H1 (cell line): ENCODE measurements at regions not wholly inside any gene's neighbourhood (a gene's known extent, or its start where the extent isn't known, plus 50 kb on each side); places are given as distances from the start of the nearest gene placed in this dataset.
A peak's percentile ranks its signal among the peaks of the same experiment; 100 is the strongest.

ENCODE experiments used
- CTCF ChIA-PET: fragments of 300-600 bp; sonication (Branson Sonifier 250); formaldehyde crosslinking; loops from one replicate; lab custom pipeline; 2021; ENCODE audit not compliant: partially characterized antibody; lab: Charles Lee
- POLR2A ChIA-PET: fragments of 300-600 bp; sonication (Branson Sonifier 250); formaldehyde crosslinking; loops from one replicate; lab custom pipeline; 2021; ENCODE audit warnings: inconsistent platforms; ENCODE audit not compliant: partially characterized antibody; lab: Charles Lee
- DNase-seq, 2 experiments: peaks; one replicate each; pipeline versions ENCODE4 v3.0.0 to v3.0.0-alpha.2; 2010 to 2022; ENCODE audit warnings: low spot score in 2 of 2, low read depth in 1 of 2, mixed read lengths in 1 of 2
- FAIRE-seq: peaks from 2 replicates; lab custom pipeline; 2011; peaks lifted over from hg19 to GRCh38; lab: Jason Lieb, UNC
- H2AFZ ChIP-seq: 2 replicates; pipeline ENCODE4 v1.8.1; 2012; ENCODE audit warnings: low read length, inconsistent platforms
- H2AK5ac ChIP-seq: 2 replicates; pipeline ENCODE4 v1.6.1; 2013; ENCODE audit warnings: low read depth, low read length
- H2BK120ac ChIP-seq: replicated peaks from 2 replicates; pipeline ENCODE3; 2013; ENCODE audit warnings: low read depth, low read length, inconsistent platforms
- H2BK12ac ChIP-seq: 2 replicates; pipeline ENCODE4 v1.6.1; 2013; ENCODE audit warnings: low read depth, low read length
- H2BK15ac ChIP-seq: 2 replicates; pipeline ENCODE4 v1.6.1; 2013; ENCODE audit warnings: low read length
- H2BK20ac ChIP-seq: 2 replicates; pipeline ENCODE4 v1.6.1; 2013; ENCODE audit warnings: low read length
- H2BK5ac ChIP-seq: 2 replicates; pipeline ENCODE4 v1.6.1; 2013; ENCODE audit warnings: low read depth, low read length
- H3K14ac ChIP-seq: 2 replicates; pipeline ENCODE4 v1.6.1; 2013; ENCODE audit warnings: inconsistent platforms; ENCODE audit not compliant: insufficient read length
- H3K18ac ChIP-seq: 2 replicates; pipeline ENCODE4 v1.6.1; 2013; ENCODE audit warnings: low read length; ENCODE audit errors: extremely low read depth
- H3K23ac ChIP-seq: 2 replicates; pipeline ENCODE4 v1.6.1; 2013; ENCODE audit warnings: inconsistent platforms; ENCODE audit not compliant: insufficient read length
- H3K23me2 ChIP-seq: 2 replicates; pipeline ENCODE4 v1.6.1; 2013; ENCODE audit warnings: low read depth, low read length
- H3K27ac ChIP-seq: 2 replicates; pipeline ENCODE4 v1.6.1; 2011; ENCODE audit warnings: low read depth, low read length, inconsistent platforms
- H3K27me3 ChIP-seq, 4 experiments: replicated peaks in 1 of 4; 1 replicate in 1 of 4; 2 replicates in 3 of 4; pipeline versions ENCODE4 v1.6.1 to v1.8.1; 2011 to 2013; ENCODE audit warnings: low read length in 3 of 4, mild to moderate bottlenecking in 3 of 4, inconsistent platforms in 2 of 4, mixed read lengths in 2 of 4, moderate library complexity in 1 of 4; ENCODE audit not compliant: control insufficient read depth in 3 of 4, insufficient read depth in 3 of 4; ENCODE audit errors: extremely low read depth in 1 of 4
- H3K36me3 ChIP-seq, 4 experiments: 2 replicates each; pipeline versions ENCODE4 v1.6.1 to v1.8.1; 2011 to 2013; ENCODE audit warnings: mild to moderate bottlenecking in 4 of 4, low read length in 3 of 4, moderate library complexity in 2 of 4, control low read depth in 1 of 4, inconsistent platforms in 1 of 4; ENCODE audit not compliant: insufficient read depth in 4 of 4, control insufficient read depth in 2 of 4
- H3K4ac ChIP-seq: replicated peaks from 2 replicates; pipeline ENCODE3; 2013; ENCODE audit warnings: low read length, low read depth, mixed read lengths, inconsistent platforms; ENCODE audit not compliant: insufficient read length
- H3K4me1 ChIP-seq, 4 experiments: replicated peaks in 1 of 4; 1 replicate in 1 of 4; 2 replicates in 3 of 4; pipeline versions ENCODE4 v1.6.1 to v1.8.1; 2011 to 2013; ENCODE audit warnings: low read length in 3 of 4, inconsistent platforms in 2 of 4, mixed read lengths in 1 of 4; ENCODE audit not compliant: insufficient read depth in 4 of 4, control insufficient read depth in 3 of 4
- H3K4me2 ChIP-seq, 2 experiments: 2 replicates each; pipeline versions ENCODE4 v1.6.1 to v1.8.1; 2011 to 2013; ENCODE audit warnings: low read depth in 2 of 2, low read length in 2 of 2, control low read depth in 1 of 2, inconsistent platforms in 1 of 2, mild to moderate bottlenecking in 1 of 2; ENCODE audit not compliant: insufficient read depth in 1 of 2
- H3K4me3 ChIP-seq, 4 experiments: fragments of 200-600, 300-600 bp in 1 of 4; sonication (generic), shearing (Covaris generic), sonication (Bioruptor Twin) in 1 of 4; 2 replicates each; pipeline versions ENCODE4 v1.5.1 to v1.8.1; 2011 to 2016; ENCODE audit warnings: low read length in 4 of 4, low read depth in 3 of 4, control low read depth in 2 of 4, inconsistent platforms in 2 of 4, mild to moderate bottlenecking in 2 of 4, mixed read lengths in 1 of 4, moderate library complexity in 1 of 4; ENCODE audit not compliant: insufficient read depth in 2 of 4; ENCODE audit errors: extremely low read depth in 1 of 4
- H3K56ac ChIP-seq: replicated peaks from 2 replicates; pipeline ENCODE3; 2013; ENCODE audit warnings: low read depth, mild to moderate bottlenecking, mixed read lengths, low read length, inconsistent platforms; ENCODE audit not compliant: insufficient read length
- H3K79me1 ChIP-seq: 2 replicates; pipeline ENCODE4 v1.6.1; 2013; ENCODE audit warnings: low read depth, low read length, control low read depth
- H3K79me2 ChIP-seq, 2 experiments: 2 replicates each; pipeline versions ENCODE4 v1.6.1 to v1.8.1; 2012 to 2013; ENCODE audit warnings: low read length in 2 of 2, mild to moderate bottlenecking in 2 of 2, inconsistent platforms in 1 of 2; ENCODE audit not compliant: insufficient read depth in 2 of 2, control insufficient read depth in 1 of 2
- H3K9ac ChIP-seq, 4 experiments: replicated peaks in 1 of 4; 1 replicate in 1 of 4; 2 replicates in 3 of 4; pipeline versions ENCODE4 v1.6.1 to v1.8.1; 2011 to 2013; ENCODE audit warnings: low read depth in 3 of 4, low read length in 3 of 4, control low read depth in 2 of 4, mild to moderate bottlenecking in 2 of 4, moderate library complexity in 2 of 4, inconsistent platforms in 1 of 4; ENCODE audit errors: extremely low read depth in 1 of 4
- H3K9me3 ChIP-seq, 2 experiments: 2 replicates each; pipeline versions ENCODE4 v1.6.1 to v1.8.1; 2012 to 2013; ENCODE audit warnings: mild to moderate bottlenecking in 2 of 2, moderate library complexity in 2 of 2, control low read depth in 1 of 2, inconsistent platforms in 1 of 2, low read depth in 1 of 2, low read length in 1 of 2, mixed read lengths in 1 of 2; ENCODE audit not compliant: insufficient read depth in 2 of 2
- H4K20me1 ChIP-seq, 2 experiments: replicated peaks in 1 of 2; 2 replicates each; pipeline versions ENCODE3 to v1.8.1; 2011 to 2013; ENCODE audit warnings: inconsistent platforms in 2 of 2, low read length in 2 of 2, mild to moderate bottlenecking in 1 of 2; ENCODE audit not compliant: insufficient read depth in 2 of 2, control insufficient read depth in 1 of 2
- H4K5ac ChIP-seq: 2 replicates; pipeline ENCODE4 v1.6.1; 2013; ENCODE audit warnings: low read length, low read depth, mixed read lengths, inconsistent platforms; ENCODE audit not compliant: insufficient read length
- H4K8ac ChIP-seq: 2 replicates; pipeline ENCODE4 v1.8.0; 2013; ENCODE audit warnings: mild to moderate bottlenecking, moderate library complexity, low read length, inconsistent platforms; ENCODE audit not compliant: insufficient read depth; ENCODE audit errors: extremely low read depth
- H4K91ac ChIP-seq: replicated peaks from 2 replicates; pipeline ENCODE3; 2013; ENCODE audit warnings: low read length, mixed read lengths, inconsistent platforms; ENCODE audit not compliant: insufficient read length
- CEBPB ChIP-seq: IDR thresholded peaks from 2 replicates; pipeline ENCODE4 v1.6.1; 2012; ENCODE audit warnings: low read depth, low read length
- RAD21 ChIP-seq, 2 experiments: IDR thresholded peaks in 1 of 2; conservative IDR thresholded peaks in 1 of 2; 2 replicates each; pipeline ENCODE4 v1.6.1; 2011; ENCODE audit warnings: low read depth in 2 of 2, low read length in 2 of 2, improper control_type of control experiment in 1 of 2, inconsistent platforms in 1 of 2, mild to moderate bottlenecking in 1 of 2, moderate library complexity in 1 of 2
- RXRA ChIP-seq: IDR thresholded peaks from 2 replicates; pipeline ENCODE4 v1.6.1; 2011; ENCODE audit warnings: low read depth, mild to moderate bottlenecking, low read length, moderate library complexity; ENCODE audit not compliant: insufficient read depth
- TEAD4 ChIP-seq: IDR thresholded peaks from 2 replicates; pipeline ENCODE4 v1.6.1; 2012; ENCODE audit warnings: low read depth, low read length, inconsistent platforms, mixed read lengths
- ZNF274 ChIP-seq: IDR thresholded peaks from 2 replicates; pipeline ENCODE4 v1.7.0; 2012; ENCODE audit warnings: low read length, borderline replicate concordance; ENCODE audit errors: extremely low read depth
- WGBS, 2 experiments: shearing (Covaris generic) in 1 of 2; methylation state at CpG; one replicate each; pipeline versions ENCODE4 v1.1.6 to v1.1.7; 2013 to 2015; ENCODE audit warnings: low lambda C conversion rate in 2 of 2, mixed read lengths in 2 of 2, inconsistent platforms in 1 of 2, low coverage in 1 of 2, missing lambda C conversion rate in 1 of 2; ENCODE audit not compliant: insufficient replicate concordance in 2 of 2, insufficient coverage in 1 of 2, insufficient read length in 1 of 2; ENCODE audit errors: extremely low coverage in 1 of 2, missing lambda C conversion rate in 1 of 2; 5-methylcytosine and 5-hydroxymethylcytosine counted together

- no peak overlapping the region for H3K18ac ChIP-seq
- FAIRE-seq = no peak
- H3K9ac ChIP-seq = no peak overlapping the region
- no peak overlapping the region for H3K27ac ChIP-seq
- peaks cover 0 to 2% (median under 1%) of the 10 kb centered on the region in 4 experiments; a peak in 1 of 7 replicates for H3K4me1 ChIP-seq
- no peak overlapping the region for H4K91ac ChIP-seq
- no peak overlapping the region for H4K5ac ChIP-seq
- H3K14ac ChIP-seq = no peak overlapping the region
- DNase-seq = peak in 1 of 2 experiments; percentile 26
- H3K4me2 ChIP-seq = no peak overlapping the region
- no peaks in the 10 kb centered on the region for H3K36me3 ChIP-seq
- POLR2A ChIA-PET = no interaction called here
- H3K79me2 ChIP-seq = no peaks in the 10 kb centered on the region
- H2BK12ac ChIP-seq = no peak overlapping the region
- no peak overlapping the region for H2AFZ ChIP-seq
- H3K9me3 ChIP-seq = no peaks in the 10 kb centered on the region
- CTCF ChIA-PET = interaction anchor here (0.7 kb wide), 1 partner anchor 474 kb away, joined by 3 read pairs; no protein-coding TSS in a partner anchor
- no peaks in the 10 kb centered on the region for H4K20me1 ChIP-seq
- H3K79me1 ChIP-seq = no peaks in the 10 kb centered on the region
- H2BK5ac ChIP-seq = no peak overlapping the region
- 86% methylated on average over 6 of the region's 6 CpGs; no CpG with 5 or more reads in 1 of the 2 experiments for WGBS, 2 experiments
- no peak overlapping the region for H3K56ac ChIP-seq
- H3K4me3 ChIP-seq = no peak overlapping the region
- no peak overlapping the region for H2AK5ac ChIP-seq
- TF ChIP-seq TEAD4 = no peak
- TF ChIP-seq RXRA = no peak
- no peak for TF ChIP-seq RAD21 (IDR thresholded peaks at IDR 0.05 in 1 of 2, conservative IDR thresholded peaks at IDR 0.05 in 1 of 2; ENCODE audit: low read depth in 2 of 2, low read length in 2 of 2)
- TF ChIP-seq ZNF274 = no peak
- TF ChIP-seq CEBPB = no peak
- H2BK120ac ChIP-seq = no peak overlapping the region
- H3K4ac ChIP-seq = no peak overlapping the region
- H2BK20ac ChIP-seq = no peak overlapping the region
- no peak overlapping the region for H4K8ac ChIP-seq
- H3K23ac ChIP-seq = no peak overlapping the region
- H3K27me3 ChIP-seq = no peaks in the 10 kb centered on the region
- no peak overlapping the region for H2BK15ac ChIP-seq
- H3K23me2 ChIP-seq = peaks cover 2% of the 10 kb centered on the region; the same call in 1 of the 2 replicates
Observed at GRCh38 chr3:186451371-186451770, 89.3 kb upstream of the DGKG start.
